HEK293T (cell line): ENCODE measurements at regions not wholly inside any gene's neighbourhood (a gene's known extent, or its start where the extent isn't known, plus 50 kb on each side); places are given as distances from the start of the nearest gene placed in this dataset.

Source experiments
- ARNT ChIP-seq: fragments of 450-650 bp; IDR thresholded peaks from 2 replicates; pipeline ENCODE4 v1.6.1; 2017; ENCODE audit warnings: mild to moderate bottlenecking
- BHLHE40 ChIP-seq: fragments of 450-650 bp; IDR thresholded peaks from 2 replicates; pipeline ENCODE4 v1.6.1; 2016; ENCODE audit warnings: mild to moderate bottlenecking, moderate library complexity, borderline replicate concordance
- FOXA1 ChIP-seq: fragments of 450-650 bp; IDR thresholded peaks from 2 replicates; pipeline ENCODE4 v1.6.1; 2016; ENCODE audit warnings: mild to moderate bottlenecking
- LEF1 ChIP-seq: fragments of 450-650 bp; IDR thresholded peaks from 2 replicates; pipeline ENCODE4 v1.6.1; 2017; ENCODE audit warnings: mild to moderate bottlenecking, borderline replicate concordance
- SP1 ChIP-seq: fragments of 450-650 bp; IDR thresholded peaks from 2 replicates; pipeline ENCODE4 v1.6.1; 2017
- TARDBP ChIP-seq: fragments of 450-650 bp; IDR thresholded peaks from 2 replicates; pipeline ENCODE4 v1.6.1; 2016

- TF ChIP-seq FOXA1: no peak
- TF ChIP-seq BHLHE40: no peak
- TF ChIP-seq LEF1: no peak
- TF ChIP-seq ARNT: no peak
- TF ChIP-seq TARDBP: no peak
- TF ChIP-seq SP1: no peak
These were observed 1150.4 kb upstream of the INTU start for GRCh38 chr4:126482311-126482710.
